Ovary (tissue), 3 donors: ENCODE measurements at regions not wholly inside any gene's neighbourhood (a gene's known extent, or its start where the extent isn't known, plus 50 kb on each side); places are given as distances from the start of the nearest gene placed in this dataset.

ENCODE experiments used
- CTCF ChIP-seq, 3 donors: fragments of 450-650 bp in 2 of 3; fragments of 200-600 bp in 1 of 3; IDR thresholded peaks; one replicate each; pipeline versions ENCODE4 v1.5.1 to v1.8.0; 2016 to 2022; ENCODE audit warnings: antibody characterized with exemption in 3 of 3, mild to moderate bottlenecking in 1 of 3
- EP300 ChIP-seq: sonication (generic); formaldehyde crosslinking; IDR thresholded peaks from one replicate; pipeline ENCODE4 v1.6.1; 2017; ENCODE audit warnings: antibody characterized with exemption
- POLR2A ChIP-seq: fragments of 450-650 bp; IDR thresholded peaks from one replicate; pipeline ENCODE4 v1.6.1; 2017; ENCODE audit warnings: antibody characterized with exemption, mild to moderate bottlenecking, moderate library complexity
- donor health status: DM: no; HTN: no; CAD: no.

DNA sequence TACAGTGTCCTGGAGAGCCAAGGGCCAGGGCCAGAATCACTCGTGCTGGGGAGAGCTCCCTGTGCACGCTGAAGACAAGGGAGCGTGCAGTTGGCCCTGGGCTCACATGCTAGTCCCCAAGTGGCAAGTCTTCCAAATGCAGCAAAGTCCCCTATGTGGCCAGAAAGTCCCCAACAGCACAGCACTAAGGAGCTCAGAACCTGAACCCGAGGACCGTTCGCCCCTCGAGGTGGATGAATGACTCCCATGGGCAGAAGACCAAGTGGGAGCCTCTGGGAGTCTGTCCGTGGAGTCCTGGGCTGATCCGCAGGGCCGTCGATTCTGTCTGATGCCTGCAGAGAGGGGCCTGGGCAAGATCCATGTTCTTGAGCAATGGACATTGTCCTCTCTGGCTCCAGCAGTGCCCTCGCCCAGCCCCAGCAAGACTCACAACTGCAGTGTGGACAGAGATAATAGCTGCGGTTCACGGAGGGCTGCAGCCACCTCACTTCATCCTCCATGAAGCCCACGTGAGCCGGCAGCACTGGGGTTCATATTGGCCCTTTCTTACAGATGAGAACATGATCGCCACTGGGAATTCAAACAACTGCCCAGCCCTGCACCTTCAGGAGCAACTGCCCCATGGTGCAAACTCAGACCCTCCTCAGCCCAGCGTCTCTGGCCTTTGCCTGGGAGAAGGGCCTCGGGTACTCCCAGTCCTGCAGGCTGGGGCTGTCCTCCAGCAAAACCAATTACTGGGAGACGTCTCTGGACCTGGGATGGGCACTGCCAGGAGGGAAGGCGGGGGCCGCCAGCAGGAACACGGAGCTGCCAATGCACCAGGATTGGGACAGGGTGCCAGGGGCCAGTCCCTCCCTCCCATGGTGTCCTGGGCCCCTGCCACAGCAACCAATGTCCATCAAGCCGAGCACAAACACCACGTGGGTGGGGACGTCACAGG is 243.7 kb downstream of the NPHP4 start:
- TF ChIP-seq CTCF (IDR thresholded peaks at IDR 0.05) (no peak), POLR2A (no peak), EP300 (no peak)
